ENCODE measurements at regions not wholly inside any gene's neighbourhood (a gene's known extent, or its start where the extent isn't known, plus 50 kb on each side); places are given as distances from the start of the nearest gene placed in this dataset.

- Histone ChIP-seq H3K27me3 (ENCODE audit: low read depth) (no peaks in the 10 kb centered on the region), H3K9me3 (replicated peaks) (no peaks in the 10 kb centered on the region), H3K27ac (replicated peaks) (no peak overlapping the region), H3K4me1 (peaks cover 9% of the 10 kb centered on the region), H3K36me3 (no peaks in the 10 kb centered on the region), H3K4me3 (no peak overlapping the region)
- no peak for TF ChIP-seq CTCF (IDR thresholded peaks at IDR 0.05; ENCODE audit: borderline replicate concordance)
- intact Hi-C loops (cut with micrococcal nuclease) = no loop called here
- DNase-seq = no peak
Observed at GRCh38 chr5:121500310-121500709, 351.4 kb upstream of the FTMT start.

GRCh38 chr5:121503111-121503840 is 348.4 kb upstream of the FTMT start:
- H3K27me3 ChIP-seq (ENCODE audit: low read depth) = no peaks in the 10 kb centered on the region
- H3K27ac ChIP-seq (replicated peaks) = no peak overlapping the region
- no peak overlapping the region for H3K4me3 ChIP-seq
- H3K4me1 ChIP-seq = peaks cover 9% of the 10 kb centered on the region
- no peak for TF ChIP-seq CTCF (IDR thresholded peaks at IDR 0.05; ENCODE audit: borderline replicate concordance)
- DNase-seq = peak; percentile 15
- intact Hi-C loops (cut with micrococcal nuclease) = no loop called here
- no peaks in the 10 kb centered on the region for H3K9me3 ChIP-seq (replicated peaks)
- no peaks in the 10 kb centered on the region for H3K36me3 ChIP-seq

GRCh38 chr5:121516997-121517396 is 334.7 kb upstream of the FTMT start:
- no peak overlapping the region for H3K27ac ChIP-seq (replicated peaks)
- no peaks in the 10 kb centered on the region for H3K9me3 ChIP-seq (replicated peaks)
- H3K4me1 ChIP-seq = no peaks in the 10 kb centered on the region
- DNase-seq = no peak
- TF ChIP-seq CTCF (IDR thresholded peaks at IDR 0.05; ENCODE audit: borderline replicate concordance) = no peak
- no peaks in the 10 kb centered on the region for H3K27me3 ChIP-seq (ENCODE audit: low read depth)
- intact Hi-C loops (cut with micrococcal nuclease) = no loop called here
- H3K4me3 ChIP-seq = no peak overlapping the region
- H3K36me3 ChIP-seq = no peaks in the 10 kb centered on the region

GRCh38 chr5:121525706-121526105 is 326.0 kb upstream of the FTMT start:
- H3K36me3 ChIP-seq = no peaks in the 10 kb centered on the region
- no peak for DNase-seq
- H3K27me3 ChIP-seq (ENCODE audit: low read depth) = no peaks in the 10 kb centered on the region
- H3K27ac ChIP-seq (replicated peaks) = no peak overlapping the region
- H3K4me1 ChIP-seq = no peaks in the 10 kb centered on the region
- H3K9me3 ChIP-seq (replicated peaks) = peaks cover 24% of the 10 kb centered on the region
- intact Hi-C loops (cut with micrococcal nuclease) = no loop called here
- no peak for TF ChIP-seq CTCF (IDR thresholded peaks at IDR 0.05; ENCODE audit: borderline replicate concordance)
- H3K4me3 ChIP-seq = no peak overlapping the region

GRCh38 chr5:121526908-121527307 is 324.8 kb upstream of the FTMT start:
- intact Hi-C loops (cut with micrococcal nuclease) = no loop called here
- Histone ChIP-seq H3K4me3 (no peak overlapping the region), H3K9me3 (replicated peaks) (peaks cover 24% of the 10 kb centered on the region), H3K36me3 (no peaks in the 10 kb centered on the region), H3K4me1 (no peaks in the 10 kb centered on the region), H3K27me3 (ENCODE audit: low read depth) (no peaks in the 10 kb centered on the region), H3K27ac (replicated peaks) (no peak overlapping the region)
- DNase-seq = no peak
- TF ChIP-seq CTCF (IDR thresholded peaks at IDR 0.05; ENCODE audit: borderline replicate concordance) = no peak

Measured in left ventricle myocardium inferior (tissue), 1 donor.